GM23338 (cell line): ENCODE measurements at regions not wholly inside any gene's neighbourhood (a gene's known extent, or its start where the extent isn't known, plus 50 kb on each side); places are given as distances from the start of the nearest gene placed in this dataset.

Source experiments
- ATAC-seq: fragments of 200-7000 bp; cut with Tn5 transposase; 3 replicates; pipeline ENCODE4 v1.9.1; 2020
- DNase-seq: peaks from one replicate; pipeline ENCODE4 v3.0.0-alpha.2; 2015; ENCODE audit warnings: low spot score
- H2AFZ ChIP-seq: fragments of 200-600 bp; sonication (generic); 2 replicates; pipeline ENCODE4 v1.8.0; 2016; ENCODE audit warnings: antibody characterized with exemption, mild to moderate bottlenecking, moderate library complexity
- H3F3A ChIP-seq: fragments of 200-600 bp; sonication (generic); replicated peaks from 2 replicates; pipeline ENCODE4 v1.8.0; 2017; ENCODE audit warnings: antibody characterized with exemption, mixed run types, low read depth
- H3K27ac ChIP-seq: fragments of 200-600 bp; sonication (generic); 2 replicates; pipeline ENCODE4 v1.6.1; 2016; ENCODE audit warnings: low read depth
- H3K27me3 ChIP-seq: fragments of 200-600 bp; sonication (generic); 2 replicates; pipeline ENCODE4 v1.8.0; 2016; ENCODE audit warnings: mild to moderate bottlenecking, mixed run types, moderate library complexity; ENCODE audit not compliant: insufficient read depth
- H3K36me3 ChIP-seq: fragments of 200-600 bp; sonication (generic); 2 replicates; pipeline ENCODE4 v1.8.0; 2016; ENCODE audit warnings: mild to moderate bottlenecking; ENCODE audit not compliant: insufficient read depth
- H3K4me1 ChIP-seq: fragments of 200-600 bp; sonication (generic); 2 replicates; pipeline ENCODE4 v1.8.0; 2016; ENCODE audit warnings: mild to moderate bottlenecking, moderate library complexity; ENCODE audit not compliant: insufficient read depth
- H3K4me2 ChIP-seq: fragments of 200-600 bp; sonication (generic); 2 replicates; pipeline ENCODE4 v1.7.1; 2017; ENCODE audit warnings: mixed run types
- H3K4me3 ChIP-seq: fragments of 200-600 bp; sonication (generic); 2 replicates; pipeline ENCODE4 v1.6.1; 2016; ENCODE audit warnings: mixed run types
- H3K79me2 ChIP-seq: fragments of 200-600 bp; sonication (generic); replicated peaks from 2 replicates; pipeline ENCODE4 v1.8.0; 2017; ENCODE audit warnings: mild to moderate bottlenecking; ENCODE audit not compliant: insufficient read depth
- H3K9me2 ChIP-seq: fragments of 200-600 bp; sonication (generic); 2 replicates; pipeline ENCODE4 v1.8.0; 2017; ENCODE audit not compliant: insufficient read depth
- H4K20me1 ChIP-seq: fragments of 200-600 bp; sonication (generic); replicated peaks from 2 replicates; pipeline ENCODE4 v1.8.0; 2017; ENCODE audit warnings: mild to moderate bottlenecking; ENCODE audit not compliant: insufficient read depth
- H3K27ac Mint-ChIP-seq: 2 replicates; pipeline ENCODE4 v1.8.0; 2020; ENCODE audit warnings: inconsistent platforms, mild to moderate bottlenecking, moderate library complexity, mixed read lengths
- H3K27me3 Mint-ChIP-seq: 3 replicates; pipeline ENCODE4 v1.8.0; 2022; ENCODE audit warnings: low read depth, mild to moderate bottlenecking, moderate library complexity, mixed read lengths, inconsistent platforms; ENCODE audit not compliant: insufficient read depth, poor library complexity
- H3K36me3 Mint-ChIP-seq: 3 replicates; pipeline ENCODE4 v1.8.0; 2021; ENCODE audit warnings: low read depth, mild to moderate bottlenecking, inconsistent platforms, moderate library complexity, mixed read lengths
- H3K4me1 Mint-ChIP-seq: 3 replicates; pipeline ENCODE4 v1.8.0; 2020; ENCODE audit warnings: mild to moderate bottlenecking, inconsistent platforms, mixed read lengths
- H3K4me3 Mint-ChIP-seq: 3 replicates; pipeline ENCODE4 v1.8.0; 2021; ENCODE audit warnings: moderate library complexity, mild to moderate bottlenecking, inconsistent platforms, mixed read lengths
- H3K9me3 Mint-ChIP-seq: 3 replicates; pipeline ENCODE4 v1.8.0; 2020; ENCODE audit warnings: moderate library complexity, mild to moderate bottlenecking, inconsistent platforms, mixed read lengths
- CREB1 ChIP-seq: fragments of 250-450 bp; sonication (Bioruptor Pico); IDR thresholded peaks from 2 replicates; pipeline ENCODE4 v1.5.0; 2020; ENCODE audit warnings: low read depth, mild to moderate bottlenecking, moderate library complexity
- CTCF ChIP-seq, 2 experiments: fragments of 200-600 bp in 1 of 2; sonication (generic) in 1 of 2; conservative IDR thresholded peaks; 2 replicates each; pipeline versions ENCODE4 v1.5.1 to v1.6.1; 2016 to 2017; ENCODE audit warnings: antibody characterized with exemption in 2 of 2, low read depth in 2 of 2, mild to moderate bottlenecking in 2 of 2, moderate library complexity in 1 of 2
- EZH2 ChIP-seq: fragments of 200-600 bp; sonication (generic); IDR thresholded peaks from one replicate; pipeline ENCODE4 v1.8.0; 2017; ENCODE audit warnings: antibody characterized with exemption, mild to moderate bottlenecking, low read depth; ENCODE audit not compliant: unreplicated experiment
- EZH2phosphoT487 ChIP-seq: fragments of 200-600 bp; sonication (generic); IDR thresholded peaks from one replicate; pipeline ENCODE4 v1.8.1; 2018; ENCODE audit warnings: antibody characterized with exemption; ENCODE audit not compliant: unreplicated experiment
- JUNB ChIP-seq: IDR thresholded peaks from one replicate; pipeline ENCODE4 v1.6.1; 2016; ENCODE audit warnings: antibody characterized with exemption; ENCODE audit not compliant: unreplicated experiment
- NANOG ChIP-seq: IDR thresholded peaks from 2 replicates; pipeline ENCODE4 v1.6.1; 2016; ENCODE audit warnings: antibody characterized with exemption, borderline replicate concordance
- POLR2AphosphoS5 ChIP-seq: IDR thresholded peaks from 2 replicates; pipeline ENCODE4 v1.6.1; 2016; ENCODE audit warnings: antibody characterized with exemption, low read depth
- REST ChIP-seq: IDR thresholded peaks from one replicate; pipeline ENCODE4 v1.6.1; 2018; ENCODE audit warnings: antibody characterized with exemption; ENCODE audit not compliant: unreplicated experiment
- ZNF114 ChIP-seq: fragments of 250-450 bp; sonication (Bioruptor Pico); IDR thresholded peaks from 2 replicates; pipeline ENCODE4 v1.5.0; 2020; ENCODE audit warnings: mild to moderate bottlenecking, moderate library complexity
- ZNF331 ChIP-seq: fragments of 250-450 bp; sonication (Bioruptor Pico); IDR thresholded peaks from 2 replicates; pipeline ENCODE4 v1.5.0; 2020; ENCODE audit warnings: low read depth, mild to moderate bottlenecking, moderate library complexity
- ZNF462 ChIP-seq: fragments of 250-450 bp; sonication (Bioruptor Pico); IDR thresholded peaks from 2 replicates; pipeline ENCODE4 v1.5.0; 2020; ENCODE audit warnings: mild to moderate bottlenecking, moderate library complexity

- no peak for TF ChIP-seq CTCF (conservative IDR thresholded peaks at IDR 0.05; ENCODE audit: low read depth in 2 of 2)
Observed at GRCh38 chr12:25759752-25760151, 198.7 kb upstream of the RASSF8 start (continued).

- Mint-ChIP-seq H3K9me3 (no peaks in the 10 kb centered on the region), H3K27me3 (no peaks in the 10 kb centered on the region), H3K4me3 (no peak overlapping the region), H3K4me1 (no peaks in the 10 kb centered on the region), H3K27ac (no peak overlapping the region), H3K36me3 (no peaks in the 10 kb centered on the region)
- H3K4me1 ChIP-seq: no peaks in the 10 kb centered on the region
- H3F3A ChIP-seq: no peaks in the 10 kb centered on the region
- H2AFZ ChIP-seq: no peak overlapping the region
- H3K27ac ChIP-seq: no peak overlapping the region
- no peaks in the 10 kb centered on the region for H3K79me2 ChIP-seq
- ATAC-seq (no peak), DNase-seq (no peak)
- H4K20me1 ChIP-seq: no peaks in the 10 kb centered on the region
- TF ChIP-seq EZH2 (no peak), ZNF114 (CRISPR knock-in tag) (no peak), CTCF (conservative IDR thresholded peaks at IDR 0.05; ENCODE audit: low read depth in 2 of 2) (no peak), POLR2AphosphoS5 (no peak), JUNB (no peak), ZNF462 (CRISPR knock-in tag) (no peak), NANOG (no peak), ZNF331 (no peak), EZH2phosphoT487 (no peak), CREB1 (CRISPR knock-in tag) (no peak), REST (no peak)
- H3K4me2 ChIP-seq: no peak overlapping the region
- no peaks in the 10 kb centered on the region for H3K27me3 ChIP-seq
- H3K9me2 ChIP-seq: no peaks in the 10 kb centered on the region; the same call in 1 of the 2 replicates
- no peaks in the 10 kb centered on the region for H3K36me3 ChIP-seq
- no peak overlapping the region for H3K4me3 ChIP-seq
Observed at GRCh38 chr12:25761356-25761755, 197.1 kb upstream of the RASSF8 start.
